GM19438 (cell line): ENCODE measurements at regions not wholly inside any gene's neighbourhood (a gene's known extent, or its start where the extent isn't known, plus 50 kb on each side); places are given as distances from the start of the nearest gene placed in this dataset.
"Not testable (repeated sequence)": the region's sequence is repeated elsewhere in the genome, so short reads cannot be mapped to it uniquely, and the experiment has no call there.

Source experiments
- ATAC-seq: cut with Tn5 transposase; IDR thresholded peaks from one replicate; pipeline ENCODE4 v1.9.1; 2021; ENCODE audit warnings: low read depth; ENCODE audit not compliant: unreplicated experiment

- ATAC-seq, result no peak
Measured at GRCh38 chr10:84838851-84839250, 510.5 kb downstream of the CCSER2 start.

- ATAC-seq, result no peak
Measured at GRCh38 chr10:84842593-84842992, 514.2 kb downstream of the CCSER2 start.

- ATAC-seq, result no peak
Measured at GRCh38 chr10:84844461-84844860, 516.1 kb downstream of the CCSER2 start.

GRCh38 chr10:84845628-84846261 is 517.4 kb downstream of the CCSER2 start:
- ATAC-seq, result no peak

GRCh38 chr10:84846658-84847316 is 518.4 kb downstream of the CCSER2 start:
- no peak for ATAC-seq

- ATAC-seq, result no peak
Measured at GRCh38 chr10:84848967-84849366, 520.6 kb downstream of the CCSER2 start.

GRCh38 chr10:84850826-84851225 is 522.4 kb downstream of the CCSER2 start:
- no peak for ATAC-seq

GRCh38 chr10:84854439-84854838 is 526.0 kb downstream of the CCSER2 start:
- ATAC-seq, result no peak

- ATAC-seq, result no peak
Measured at GRCh38 chr10:84860855-84861254, 532.5 kb downstream of the CCSER2 start.

GRCh38 chr10:84862551-84862950 is 534.2 kb downstream of the CCSER2 start:
- no peak for ATAC-seq

GRCh38 chr10:84863675-84864074 is 535.3 kb downstream of the CCSER2 start:
- ATAC-seq, result no peak

- no peak for ATAC-seq
Measured at GRCh38 chr10:84876116-84876999, 548.0 kb downstream of the CCSER2 start.

- ATAC-seq, result no peak
Measured at GRCh38 chr10:84879991-84880390, 551.6 kb downstream of the CCSER2 start.

GRCh38 chr10:84881696-84882095 is 553.3 kb downstream of the CCSER2 start:
- ATAC-seq, result not testable (repeated sequence)

- no peak for ATAC-seq
Measured at GRCh38 chr10:84890706-84891105, 562.3 kb downstream of the CCSER2 start.

- ATAC-seq, result no peak
Measured at GRCh38 chr10:84891631-84892030, 563.2 kb downstream of the CCSER2 start.

GRCh38 chr10:84895541-84895940 is 567.2 kb downstream of the CCSER2 start:
- ATAC-seq, result no peak

GRCh38 chr10:84896909-84897308 is 568.5 kb downstream of the CCSER2 start:
- no peak for ATAC-seq

- ATAC-seq, result no peak
Measured at GRCh38 chr10:84899268-84899667, 570.9 kb downstream of the CCSER2 start.

GRCh38 chr10:84900141-84900540 is 571.8 kb downstream of the CCSER2 start:
- ATAC-seq, result no peak

- ATAC-seq, result no peak
Measured at GRCh38 chr10:84901885-84902284, 573.5 kb downstream of the CCSER2 start.
